ENCODE measurements at regions not wholly inside any gene's neighbourhood (a gene's known extent, or its start where the extent isn't known, plus 50 kb on each side); places are given as distances from the start of the nearest gene placed in this dataset.

DNA sequence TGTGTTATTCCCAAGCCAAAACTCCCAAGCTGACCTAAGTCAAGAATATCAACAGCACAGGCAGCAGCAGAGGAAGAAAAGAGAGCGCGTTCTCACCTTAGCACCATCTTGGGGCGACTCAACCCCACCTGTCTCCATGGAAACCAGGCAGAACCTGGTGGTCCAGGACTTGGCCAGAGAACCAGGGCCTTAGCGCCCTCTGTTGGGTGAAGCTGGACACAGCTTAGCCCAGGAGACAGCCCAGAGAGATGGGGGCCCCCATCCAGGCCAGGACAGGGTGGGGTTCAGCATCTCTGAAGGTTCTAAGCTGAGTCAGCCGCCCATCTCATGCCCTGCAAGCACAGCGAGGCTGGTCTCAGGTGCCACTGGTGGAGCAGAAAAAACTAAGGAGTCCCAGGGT lies 60.1 kb upstream of the TMEM132E start:
- Mint-ChIP-seq H3K27me3 (ENCODE audit: low read depth in 3 of 3) (peaks cover 5 to 10% (median 9%) of the 10 kb centered on the region in 3 donors), H3K4me3 (no peak overlapping the region), H3K4me1 (no peaks in the 10 kb centered on the region), H3K27ac (no peak overlapping the region), H3K36me3 (no peaks in the 10 kb centered on the region), H3K9me3 (peaks cover 0 to 3% (median 0%) of the 10 kb centered on the region in 7 donors)
- intact Hi-C loops (cut with micrococcal nuclease), result loop anchor here in 1 of 2 donors (5.0 kb wide), 1 partner anchor 97 kb away; no protein-coding TSS in a partner anchor
- no peak overlapping the region for H3K27ac ChIP-seq (ENCODE audit: low read depth in 1 of 2, low read length in 2 of 2)
- WGBS (ENCODE audit: insufficient coverage), result 0% methylated on average over 2 of the region's 6 CpGs
- no peak overlapping the region for H2AFZ ChIP-seq (ENCODE audit: insufficient read depth, low read depth, low read length, poor library complexity, severe bottlenecking)
- H3K9ac ChIP-seq (ENCODE audit: insufficient read depth, low read length, poor library complexity, severe bottlenecking), result no peak overlapping the region
- TF ChIP-seq, protein P1, sequence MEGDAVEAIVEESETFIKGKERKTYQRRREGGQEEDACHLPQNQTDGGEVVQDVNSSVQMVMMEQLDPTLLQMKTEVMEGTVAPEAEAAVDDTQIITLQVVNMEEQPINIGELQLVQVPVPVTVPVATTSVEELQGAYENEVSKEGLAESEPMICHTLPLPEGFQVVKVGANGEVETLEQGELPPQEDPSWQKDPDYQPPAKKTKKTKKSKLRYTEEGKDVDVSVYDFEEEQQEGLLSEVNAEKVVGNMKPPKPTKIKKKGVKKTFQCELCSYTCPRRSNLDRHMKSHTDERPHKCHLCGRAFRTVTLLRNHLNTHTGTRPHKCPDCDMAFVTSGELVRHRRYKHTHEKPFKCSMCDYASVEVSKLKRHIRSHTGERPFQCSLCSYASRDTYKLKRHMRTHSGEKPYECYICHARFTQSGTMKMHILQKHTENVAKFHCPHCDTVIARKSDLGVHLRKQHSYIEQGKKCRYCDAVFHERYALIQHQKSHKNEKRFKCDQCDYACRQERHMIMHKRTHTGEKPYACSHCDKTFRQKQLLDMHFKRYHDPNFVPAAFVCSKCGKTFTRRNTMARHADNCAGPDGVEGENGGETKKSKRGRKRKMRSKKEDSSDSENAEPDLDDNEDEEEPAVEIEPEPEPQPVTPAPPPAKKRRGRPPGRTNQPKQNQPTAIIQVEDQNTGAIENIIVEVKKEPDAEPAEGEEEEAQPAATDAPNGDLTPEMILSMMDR (IDR thresholded peaks at IDR 0.05), result peak; percentile 69
- no peaks in the 10 kb centered on the region for H3K27me3 ChIP-seq (ENCODE audit: control insufficient read depth in 2 of 2, insufficient read depth in 2 of 2, low read length in 2 of 2)
- no peaks in the 10 kb centered on the region for H4K20me1 ChIP-seq (ENCODE audit: insufficient read depth, low read length)
- no peaks in the 10 kb centered on the region for H3K79me2 ChIP-seq (ENCODE audit: insufficient read depth, low read length)
- no peaks in the 10 kb centered on the region for H3K36me3 ChIP-seq (replicated peaks in 1 of 2; ENCODE audit: control insufficient read depth in 1 of 2, insufficient read depth in 2 of 2, low read length in 2 of 2)
- no peaks in the 10 kb centered on the region for H3K9me3 ChIP-seq (replicated peaks in 1 of 2; ENCODE audit: control insufficient read depth in 1 of 2, insufficient read depth in 1 of 2, low read length in 2 of 2)
- no peak overlapping the region for H3K4me2 ChIP-seq (replicated peaks; ENCODE audit: extremely low read depth, low read length, poor library complexity, severe bottlenecking)
- peak; percentile 3 to 23 (median 11) for DNase-seq
- H3K4me3 ChIP-seq (replicated peaks in 1 of 3; ENCODE audit: low read depth in 2 of 3, low read length in 3 of 3), result no peak overlapping the region
- H3K4me1 ChIP-seq (ENCODE audit: control insufficient read depth in 1 of 2, insufficient read depth in 2 of 2, low read length in 2 of 2), result no peaks in the 10 kb centered on the region

DNA sequence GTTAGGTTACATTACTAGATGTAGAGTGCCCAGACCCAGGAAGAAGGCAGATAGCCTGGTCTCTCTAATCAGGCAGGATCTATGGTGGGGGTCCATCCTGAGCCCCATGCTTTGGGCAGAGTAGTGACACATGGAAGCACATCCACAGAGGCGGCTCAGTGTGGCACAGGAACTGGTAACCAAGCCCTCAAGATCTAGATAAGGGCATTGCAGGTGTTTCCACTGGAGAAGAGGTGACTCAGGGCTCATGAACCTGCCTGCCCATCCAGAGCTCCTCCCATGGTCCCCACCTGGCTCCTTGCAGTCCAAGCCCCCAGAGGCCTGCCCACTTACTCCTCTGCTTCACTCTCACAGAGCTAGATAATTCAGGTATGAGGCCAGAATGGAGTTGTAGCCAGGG lies 62.0 kb upstream of the TMEM132E start:
- Mint-ChIP-seq H3K27ac (no peak overlapping the region), H3K9me3 (peaks cover 0 to 3% (median 0%) of the 10 kb centered on the region in 7 donors), H3K4me3 (no peak overlapping the region), H3K4me1 (no peaks in the 10 kb centered on the region), H3K27me3 (ENCODE audit: low read depth in 3 of 3) (peaks cover 9 to 12% (median 11%) of the 10 kb centered on the region in 3 donors), H3K36me3 (no peaks in the 10 kb centered on the region)
- intact Hi-C loops (cut with micrococcal nuclease), result loop anchor here in 1 of 2 donors (5.0 kb wide), 1 partner anchor 95 kb away; no protein-coding TSS in a partner anchor
- Histone ChIP-seq H3K4me2 (replicated peaks; ENCODE audit: extremely low read depth, low read length, poor library complexity, severe bottlenecking) (no peak overlapping the region), H3K9me3 (replicated peaks in 1 of 2; ENCODE audit: control insufficient read depth in 1 of 2, insufficient read depth in 1 of 2, low read length in 2 of 2) (no peaks in the 10 kb centered on the region), H3K4me3 (replicated peaks in 1 of 3; ENCODE audit: low read depth in 2 of 3, low read length in 3 of 3) (no peak overlapping the region), H3K4me1 (ENCODE audit: control insufficient read depth in 1 of 2, insufficient read depth in 2 of 2, low read length in 2 of 2) (no peaks in the 10 kb centered on the region), H3K27ac (ENCODE audit: low read depth in 1 of 2, low read length in 2 of 2) (no peak overlapping the region), H3K79me2 (ENCODE audit: insufficient read depth, low read length) (no peaks in the 10 kb centered on the region), H2AFZ (ENCODE audit: insufficient read depth, low read depth, low read length, poor library complexity, severe bottlenecking) (no peak overlapping the region), H3K9ac (ENCODE audit: insufficient read depth, low read length, poor library complexity, severe bottlenecking) (no peak overlapping the region), H3K36me3 (replicated peaks in 1 of 2; ENCODE audit: control insufficient read depth in 1 of 2, insufficient read depth in 2 of 2, low read length in 2 of 2) (no peaks in the 10 kb centered on the region), H3K27me3 (ENCODE audit: control insufficient read depth in 2 of 2, insufficient read depth in 2 of 2, low read length in 2 of 2) (no peaks in the 10 kb centered on the region), H4K20me1 (ENCODE audit: insufficient read depth, low read length) (no peaks in the 10 kb centered on the region)
- WGBS (ENCODE audit: insufficient coverage), result no CpG with 5 or more reads among the region's 1 CpG
- TF ChIP-seq, protein P1 (IDR thresholded peaks at IDR 0.05), result no peak
- no peak for DNase-seq

Data from CD14-positive monocyte (primary cell).